Right lobe of liver (tissue), 4 donors: ENCODE measurements at regions not wholly inside any gene's neighbourhood (a gene's known extent, or its start where the extent isn't known, plus 50 kb on each side); places are given as distances from the start of the nearest gene placed in this dataset.

ENCODE experiments used
- POLR2A ChIP-seq: fragments of 450-650 bp; IDR thresholded peaks from one replicate; pipeline ENCODE4 v1.6.1; 2017; ENCODE audit warnings: antibody characterized with exemption, mild to moderate bottlenecking
- TF ChIP-seq, protein P1 (sequence below), 4 donors: fragments of 200-600 bp in 3 of 4; fragments of 450-650 bp in 1 of 4; IDR thresholded peaks; one replicate each; pipeline versions ENCODE4 v1.5.1 to v1.8.0; 2016 to 2022; ENCODE audit warnings: antibody characterized with exemption in 4 of 4, mild to moderate bottlenecking in 2 of 4
- donor health status: DM: no; HTN: no; CAD: no.
- donor health status: DM: no; HTN: no; CAD: no.
- donor health status: DM: no; HTN: yes; CAD: no.

DNA sequence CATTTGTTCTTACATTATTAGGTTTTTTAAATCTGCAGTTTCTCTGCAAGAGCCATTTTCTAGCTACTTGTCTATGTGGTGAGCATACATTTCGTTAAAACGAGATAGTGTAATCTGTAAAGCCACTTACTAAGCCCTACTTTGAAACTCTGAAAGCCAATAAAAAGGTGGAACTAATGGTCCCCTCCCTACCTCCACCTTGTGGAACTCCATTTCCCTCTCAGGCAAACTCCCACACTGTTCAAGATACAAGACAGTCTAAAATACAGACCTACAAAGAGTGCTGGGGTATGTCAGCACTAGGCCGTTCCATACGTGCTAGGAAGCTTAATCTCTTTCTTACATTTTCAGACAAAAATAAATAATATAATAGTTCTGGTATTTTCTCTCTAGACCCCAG, 74.1 kb downstream of the DUSP6 start:
- TF ChIP-seq, protein P1, sequence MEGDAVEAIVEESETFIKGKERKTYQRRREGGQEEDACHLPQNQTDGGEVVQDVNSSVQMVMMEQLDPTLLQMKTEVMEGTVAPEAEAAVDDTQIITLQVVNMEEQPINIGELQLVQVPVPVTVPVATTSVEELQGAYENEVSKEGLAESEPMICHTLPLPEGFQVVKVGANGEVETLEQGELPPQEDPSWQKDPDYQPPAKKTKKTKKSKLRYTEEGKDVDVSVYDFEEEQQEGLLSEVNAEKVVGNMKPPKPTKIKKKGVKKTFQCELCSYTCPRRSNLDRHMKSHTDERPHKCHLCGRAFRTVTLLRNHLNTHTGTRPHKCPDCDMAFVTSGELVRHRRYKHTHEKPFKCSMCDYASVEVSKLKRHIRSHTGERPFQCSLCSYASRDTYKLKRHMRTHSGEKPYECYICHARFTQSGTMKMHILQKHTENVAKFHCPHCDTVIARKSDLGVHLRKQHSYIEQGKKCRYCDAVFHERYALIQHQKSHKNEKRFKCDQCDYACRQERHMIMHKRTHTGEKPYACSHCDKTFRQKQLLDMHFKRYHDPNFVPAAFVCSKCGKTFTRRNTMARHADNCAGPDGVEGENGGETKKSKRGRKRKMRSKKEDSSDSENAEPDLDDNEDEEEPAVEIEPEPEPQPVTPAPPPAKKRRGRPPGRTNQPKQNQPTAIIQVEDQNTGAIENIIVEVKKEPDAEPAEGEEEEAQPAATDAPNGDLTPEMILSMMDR (IDR thresholded peaks at IDR 0.05) = no peak
- no peak for TF ChIP-seq POLR2A
